ENCODE measurements at regions not wholly inside any gene's neighbourhood (a gene's known extent, or its start where the extent isn't known, plus 50 kb on each side); places are given as distances from the start of the nearest gene placed in this dataset.

- TF ChIP-seq, protein P1, sequence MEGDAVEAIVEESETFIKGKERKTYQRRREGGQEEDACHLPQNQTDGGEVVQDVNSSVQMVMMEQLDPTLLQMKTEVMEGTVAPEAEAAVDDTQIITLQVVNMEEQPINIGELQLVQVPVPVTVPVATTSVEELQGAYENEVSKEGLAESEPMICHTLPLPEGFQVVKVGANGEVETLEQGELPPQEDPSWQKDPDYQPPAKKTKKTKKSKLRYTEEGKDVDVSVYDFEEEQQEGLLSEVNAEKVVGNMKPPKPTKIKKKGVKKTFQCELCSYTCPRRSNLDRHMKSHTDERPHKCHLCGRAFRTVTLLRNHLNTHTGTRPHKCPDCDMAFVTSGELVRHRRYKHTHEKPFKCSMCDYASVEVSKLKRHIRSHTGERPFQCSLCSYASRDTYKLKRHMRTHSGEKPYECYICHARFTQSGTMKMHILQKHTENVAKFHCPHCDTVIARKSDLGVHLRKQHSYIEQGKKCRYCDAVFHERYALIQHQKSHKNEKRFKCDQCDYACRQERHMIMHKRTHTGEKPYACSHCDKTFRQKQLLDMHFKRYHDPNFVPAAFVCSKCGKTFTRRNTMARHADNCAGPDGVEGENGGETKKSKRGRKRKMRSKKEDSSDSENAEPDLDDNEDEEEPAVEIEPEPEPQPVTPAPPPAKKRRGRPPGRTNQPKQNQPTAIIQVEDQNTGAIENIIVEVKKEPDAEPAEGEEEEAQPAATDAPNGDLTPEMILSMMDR (IDR thresholded peaks at IDR 0.05; ENCODE audit: low read depth, low read length), result no peak
- TF ChIP-seq POLR2A (IDR thresholded peaks at IDR 0.05; ENCODE audit: extremely low read depth, insufficient read length), result no peak
- TF ChIP-seq, protein P2, sequence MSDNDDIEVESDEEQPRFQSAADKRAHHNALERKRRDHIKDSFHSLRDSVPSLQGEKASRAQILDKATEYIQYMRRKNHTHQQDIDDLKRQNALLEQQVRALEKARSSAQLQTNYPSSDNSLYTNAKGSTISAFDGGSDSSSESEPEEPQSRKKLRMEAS (IDR thresholded peaks at IDR 0.05; ENCODE audit: low read depth, low read length), result no peak
Observed at GRCh38 chr3:159238646-159239045, 436.8 kb downstream of the MFSD1 start.

Measured in NB4 (cell line).